ENCODE measurements at regions not wholly inside any gene's neighbourhood (a gene's known extent, or its start where the extent isn't known, plus 50 kb on each side); places are given as distances from the start of the nearest gene placed in this dataset.

GRCh38 chr5:125506124-125506523 lies 759.7 kb upstream of the ZNF608 start:
- intact Hi-C loops (cut with DNase I; ENCODE audit: low total_unique reads): no loop called here
- no peak for DNase-seq (ENCODE audit: low spot score in 2 of 2)
- TF ChIP-seq POLR2A (IDR thresholded peaks at IDR 0.05) (no peak), CTCF (IDR thresholded peaks at IDR 0.05) (no peak)
- WGBS, 2 donors: 89 to 91% methylated on average over 3 of the region's 3 CpGs
- no peak overlapping the region for H3K4me3 ChIP-seq (ENCODE audit: low read depth, poor library complexity, severe bottlenecking)

GRCh38 chr5:125508225-125508624 lies 761.8 kb upstream of the ZNF608 start:
- TF ChIP-seq CTCF (IDR thresholded peaks at IDR 0.05) (no peak), POLR2A (IDR thresholded peaks at IDR 0.05) (no peak)

DNA sequence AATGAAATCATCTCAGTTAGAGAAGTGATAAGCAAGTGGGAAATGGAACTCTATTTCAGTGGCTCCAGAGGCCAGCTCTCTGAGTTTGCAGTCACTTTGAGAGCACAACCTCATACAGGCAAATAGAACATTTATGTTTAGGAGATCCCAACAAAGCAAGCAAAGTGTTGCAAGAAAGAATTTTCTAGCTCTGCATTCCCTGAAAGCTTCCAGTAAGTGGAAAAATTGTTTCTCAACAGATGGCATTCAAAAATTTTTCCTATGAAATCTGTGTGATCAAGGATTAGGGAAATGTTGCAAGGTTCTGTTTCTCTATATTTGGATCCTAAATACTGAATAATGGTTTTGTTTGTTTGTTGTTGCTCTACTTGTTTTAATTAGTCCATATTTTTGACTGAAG lies 764.2 kb upstream of the ZNF608 start:
- H3K4me3 ChIP-seq (ENCODE audit: low read depth, poor library complexity, severe bottlenecking): no peak overlapping the region
- intact Hi-C loops (cut with DNase I; ENCODE audit: low total_unique reads): no loop called here
- TF ChIP-seq CTCF (IDR thresholded peaks at IDR 0.05): no peak
- no peak for TF ChIP-seq POLR2A (IDR thresholded peaks at IDR 0.05)
- no peak for DNase-seq (ENCODE audit: low spot score in 2 of 2)

More at GRCh38 chr5:125508225-125508624, 761.8 kb upstream of the ZNF608 start:
- no peak for DNase-seq (ENCODE audit: low spot score in 2 of 2)
- intact Hi-C loops (cut with DNase I; ENCODE audit: low total_unique reads): no loop called here
- 90 to 91% methylated on average over 1 of the region's 1 CpG for WGBS, 2 donors
- no peak overlapping the region for H3K4me3 ChIP-seq (ENCODE audit: low read depth, poor library complexity, severe bottlenecking)

DNA sequence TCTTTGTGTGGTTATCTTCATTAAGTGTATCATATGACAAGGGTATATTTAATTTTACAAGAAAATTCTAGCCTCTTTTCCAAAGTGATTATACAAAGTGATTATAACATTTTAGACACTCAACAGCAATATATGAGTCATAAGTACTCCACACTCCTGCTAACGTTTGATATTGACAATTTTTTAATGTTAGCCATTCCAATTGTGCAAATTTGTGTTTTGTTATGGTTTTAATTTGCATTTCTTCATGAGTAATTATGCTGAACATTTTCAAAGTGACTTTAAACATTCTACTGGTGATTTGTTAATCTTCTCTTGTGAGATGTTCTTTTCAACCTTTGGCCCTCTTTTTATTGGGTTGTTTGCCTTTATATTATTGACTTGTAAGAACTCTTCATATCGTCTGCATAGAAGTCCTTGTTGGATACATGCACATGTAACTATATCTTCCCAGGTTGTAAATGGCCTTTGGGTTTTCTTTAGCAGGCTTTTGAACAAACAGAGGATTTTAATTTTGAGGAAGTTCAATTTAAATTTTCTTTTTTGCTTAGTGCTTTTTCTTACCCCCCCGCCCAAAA lies 771.6 kb upstream of the ZNF608 start:
- no peak overlapping the region for H3K4me3 ChIP-seq (ENCODE audit: low read depth, poor library complexity, severe bottlenecking)
- TF ChIP-seq POLR2A (IDR thresholded peaks at IDR 0.05): no peak
- no peak for TF ChIP-seq CTCF (IDR thresholded peaks at IDR 0.05)
- intact Hi-C loops (cut with DNase I; ENCODE audit: low total_unique reads): no loop called here
- DNase-seq (ENCODE audit: low spot score in 2 of 2): no peak
- WGBS, 2 donors: 71% methylated on average over 3 of the region's 3 CpGs

DNA sequence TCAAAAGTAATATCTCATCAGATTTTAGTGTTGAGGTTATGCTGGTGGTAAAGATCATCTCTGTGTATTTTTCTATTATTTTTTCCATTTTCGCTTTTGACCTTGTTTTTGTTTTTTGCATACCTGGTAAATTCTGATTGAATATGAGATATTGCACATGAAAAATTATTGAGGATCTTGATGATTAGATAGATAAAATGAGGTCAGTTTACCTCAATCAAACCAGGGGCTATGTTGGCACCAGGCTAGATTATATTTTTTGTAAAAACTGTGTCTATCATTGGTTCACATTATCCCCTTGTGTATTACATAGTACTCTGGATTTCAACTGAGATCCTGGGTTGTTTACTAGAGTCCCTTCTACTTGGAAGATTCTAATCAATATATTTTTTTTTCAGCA lies 774.9 kb upstream of the ZNF608 start:
- DNase-seq (ENCODE audit: low spot score in 2 of 2): no peak
- no peak overlapping the region for H3K4me3 ChIP-seq (ENCODE audit: low read depth, poor library complexity, severe bottlenecking)
- TF ChIP-seq POLR2A (IDR thresholded peaks at IDR 0.05): no peak
- no peak for TF ChIP-seq CTCF (IDR thresholded peaks at IDR 0.05)
- intact Hi-C loops (cut with DNase I; ENCODE audit: low total_unique reads): no loop called here
- 42 to 50% methylated on average over 1 of the region's 1 CpG for WGBS, 2 donors

DNA sequence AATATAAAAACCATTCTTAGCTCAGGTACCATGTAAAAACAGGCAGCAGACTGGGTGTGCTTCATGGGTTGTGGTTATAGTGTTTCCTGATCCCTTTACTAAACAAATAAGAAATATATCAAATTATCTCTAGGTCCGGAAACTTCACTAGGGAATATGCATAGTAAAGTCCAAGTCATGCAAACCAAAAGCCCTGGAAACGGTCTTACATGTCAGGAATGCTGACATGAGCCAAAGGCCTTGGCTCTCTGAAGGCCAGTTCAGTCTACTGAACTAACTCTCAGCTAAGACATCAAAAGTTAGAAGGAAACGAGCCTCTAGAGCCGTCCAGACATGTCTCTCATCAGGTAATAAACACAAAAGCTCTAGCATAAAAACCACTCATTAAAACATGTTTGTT lies 778.9 kb upstream of the ZNF608 start:
- no peak for DNase-seq (ENCODE audit: low spot score in 2 of 2)
- intact Hi-C loops (cut with DNase I; ENCODE audit: low total_unique reads): no loop called here

More for the DNA sequence above, 778.9 kb upstream of the ZNF608 start:
- TF ChIP-seq CTCF (IDR thresholded peaks at IDR 0.05): no peak
- WGBS, 2 donors: 40 to 48% methylated on average over 4 of the region's 4 CpGs
- H3K4me3 ChIP-seq (ENCODE audit: low read depth, poor library complexity, severe bottlenecking): no peak overlapping the region

Data from lower leg skin (tissue), 4 donors.